ENCODE measurements at regions not wholly inside any gene's neighbourhood (a gene's known extent, or its start where the extent isn't known, plus 50 kb on each side); places are given as distances from the start of the nearest gene placed in this dataset.

DNA sequence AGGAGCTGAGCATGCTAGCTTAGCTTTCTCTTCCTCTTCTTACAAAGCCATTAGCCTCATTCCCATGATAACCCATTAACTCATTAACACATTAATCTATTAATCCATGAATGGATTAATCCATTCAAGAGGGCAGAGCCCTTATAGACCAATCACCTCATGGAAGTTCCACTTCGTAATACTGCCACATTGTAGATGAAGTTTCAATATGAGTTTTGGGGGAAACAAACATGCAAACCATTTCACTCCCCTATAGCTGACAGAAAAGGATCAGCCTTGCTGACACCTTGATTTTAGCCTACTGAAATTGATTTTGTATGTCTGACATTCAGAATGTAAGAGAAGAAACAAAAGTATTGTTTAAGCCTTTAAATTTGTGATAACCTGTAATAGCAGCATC lies 251.8 kb upstream of the GALNTL6 start:
- Histone ChIP-seq H3K4me3 (ENCODE audit: low read depth, low read length) (no peak overlapping the region), H3K36me3 (ENCODE audit: control insufficient read depth, insufficient read depth, low read length) (no peaks in the 10 kb centered on the region), H3K27me3 (ENCODE audit: control insufficient read depth, insufficient read depth, low read length) (no peaks in the 10 kb centered on the region)
- FAIRE-seq (no peak), DNase-seq (ENCODE audit: low read depth) (no peak)
- TF ChIP-seq, protein P1, sequence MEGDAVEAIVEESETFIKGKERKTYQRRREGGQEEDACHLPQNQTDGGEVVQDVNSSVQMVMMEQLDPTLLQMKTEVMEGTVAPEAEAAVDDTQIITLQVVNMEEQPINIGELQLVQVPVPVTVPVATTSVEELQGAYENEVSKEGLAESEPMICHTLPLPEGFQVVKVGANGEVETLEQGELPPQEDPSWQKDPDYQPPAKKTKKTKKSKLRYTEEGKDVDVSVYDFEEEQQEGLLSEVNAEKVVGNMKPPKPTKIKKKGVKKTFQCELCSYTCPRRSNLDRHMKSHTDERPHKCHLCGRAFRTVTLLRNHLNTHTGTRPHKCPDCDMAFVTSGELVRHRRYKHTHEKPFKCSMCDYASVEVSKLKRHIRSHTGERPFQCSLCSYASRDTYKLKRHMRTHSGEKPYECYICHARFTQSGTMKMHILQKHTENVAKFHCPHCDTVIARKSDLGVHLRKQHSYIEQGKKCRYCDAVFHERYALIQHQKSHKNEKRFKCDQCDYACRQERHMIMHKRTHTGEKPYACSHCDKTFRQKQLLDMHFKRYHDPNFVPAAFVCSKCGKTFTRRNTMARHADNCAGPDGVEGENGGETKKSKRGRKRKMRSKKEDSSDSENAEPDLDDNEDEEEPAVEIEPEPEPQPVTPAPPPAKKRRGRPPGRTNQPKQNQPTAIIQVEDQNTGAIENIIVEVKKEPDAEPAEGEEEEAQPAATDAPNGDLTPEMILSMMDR (IDR thresholded peaks at IDR 0.05; ENCODE audit: insufficient read depth, low read length, severe bottlenecking) = no peak

DNA sequence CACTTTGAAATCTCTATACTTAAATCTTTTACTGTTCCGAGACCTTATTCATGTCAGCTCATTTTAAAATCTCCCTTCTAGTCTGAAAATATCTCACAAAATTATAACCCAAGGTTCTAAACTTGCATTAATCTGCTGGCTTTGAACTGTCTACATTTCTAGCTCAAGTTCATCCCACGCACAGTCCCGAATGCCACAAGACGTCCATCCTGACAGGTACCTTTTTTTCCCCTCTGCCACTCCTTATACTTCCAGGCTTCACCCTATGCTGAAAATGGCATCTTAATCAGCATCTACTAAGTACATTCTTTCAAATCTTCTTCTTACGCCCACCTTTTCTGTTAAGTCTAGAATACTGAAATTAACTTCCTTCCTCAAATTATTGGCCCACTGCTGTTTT lies 259.2 kb upstream of the GALNTL6 start:
- no peak for FAIRE-seq
- TF ChIP-seq, protein P1 (IDR thresholded peaks at IDR 0.05; ENCODE audit: insufficient read depth, low read length, severe bottlenecking) = no peak
- Histone ChIP-seq H3K36me3 (ENCODE audit: control insufficient read depth, insufficient read depth, low read length) (no peaks in the 10 kb centered on the region), H3K4me3 (ENCODE audit: low read depth, low read length) (no peak overlapping the region), H3K27me3 (ENCODE audit: control insufficient read depth, insufficient read depth, low read length) (no peaks in the 10 kb centered on the region)
- no peak for DNase-seq (ENCODE audit: low read depth)

DNA sequence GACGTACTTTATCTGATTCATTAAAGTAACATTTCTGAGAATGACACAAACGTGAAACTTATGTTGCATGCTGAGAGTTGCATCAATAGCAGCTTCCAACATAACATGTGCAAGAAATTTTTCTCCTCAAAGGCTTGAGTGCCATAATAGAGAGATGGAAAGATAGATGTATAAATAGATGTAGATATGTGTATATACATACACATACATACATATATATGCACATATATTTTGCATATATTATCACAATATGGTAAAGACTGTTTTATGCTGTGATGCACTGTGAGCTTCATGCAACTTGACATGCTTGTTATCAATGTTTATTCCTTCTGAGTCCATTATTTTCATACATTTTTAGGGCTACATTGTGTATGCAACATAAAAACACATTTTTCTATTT lies 270.6 kb upstream of the GALNTL6 start:
- H3K36me3 ChIP-seq (ENCODE audit: control insufficient read depth, insufficient read depth, low read length) = no peaks in the 10 kb centered on the region
- H3K27me3 ChIP-seq (ENCODE audit: control insufficient read depth, insufficient read depth, low read length) = no peaks in the 10 kb centered on the region
- TF ChIP-seq, protein P1 (IDR thresholded peaks at IDR 0.05; ENCODE audit: insufficient read depth, low read length, severe bottlenecking) = no peak
- H3K4me3 ChIP-seq (ENCODE audit: low read depth, low read length) = no peak overlapping the region
- FAIRE-seq = no peak
- no peak for DNase-seq (ENCODE audit: low read depth)

DNA sequence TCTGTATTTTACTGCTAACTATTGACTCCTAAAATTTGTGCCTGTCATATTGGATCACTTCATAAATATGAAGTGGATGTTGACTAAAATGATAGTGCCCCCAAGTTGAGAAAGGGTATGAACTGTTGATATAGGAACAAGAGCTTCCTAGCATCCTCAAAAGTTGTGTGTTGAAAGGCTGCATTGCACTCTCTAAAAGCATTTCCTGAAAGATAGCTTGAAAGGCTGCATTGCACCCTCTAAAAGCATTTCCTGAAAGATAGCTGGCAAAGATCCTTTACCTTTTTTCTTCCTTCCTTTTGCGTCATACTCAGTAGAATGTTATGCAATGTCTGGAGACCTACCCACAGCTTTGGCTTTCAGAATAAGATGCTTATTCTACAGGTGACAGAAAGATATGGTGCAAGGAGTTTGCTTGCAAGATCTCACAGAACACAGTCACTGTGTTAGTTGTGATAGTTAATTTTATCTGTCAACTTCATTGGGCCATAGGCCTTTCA lies 274.6 kb upstream of the GALNTL6 start:
- Histone ChIP-seq H3K36me3 (ENCODE audit: control insufficient read depth, insufficient read depth, low read length) (no peaks in the 10 kb centered on the region), H3K27me3 (ENCODE audit: control insufficient read depth, insufficient read depth, low read length) (no peaks in the 10 kb centered on the region), H3K4me3 (ENCODE audit: low read depth, low read length) (no peak overlapping the region)
- FAIRE-seq (no peak), DNase-seq (ENCODE audit: low read depth) (peak; percentile 12)
- TF ChIP-seq, protein P1 (IDR thresholded peaks at IDR 0.05; ENCODE audit: insufficient read depth, low read length, severe bottlenecking) = no peak

DNA sequence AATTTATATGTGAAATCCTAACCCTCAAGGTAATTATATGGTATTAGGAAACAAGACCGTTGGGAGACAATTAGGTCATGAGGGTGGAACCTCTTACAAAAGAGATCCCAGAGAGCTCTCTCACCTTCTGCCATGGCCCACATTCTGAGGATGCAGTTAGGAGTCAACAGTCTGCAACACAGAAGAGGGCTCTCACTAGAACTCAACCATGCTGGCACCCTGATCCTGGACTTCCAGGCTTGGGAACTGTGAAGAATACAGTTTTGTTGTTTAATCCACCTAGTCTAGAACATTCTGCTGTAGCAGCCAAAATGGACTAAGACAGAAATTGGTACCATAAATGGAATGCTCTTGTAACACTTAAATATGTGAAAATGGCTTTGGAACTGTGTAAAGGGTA lies 278.8 kb upstream of the GALNTL6 start:
- Histone ChIP-seq H3K27me3 (ENCODE audit: control insufficient read depth, insufficient read depth, low read length) (no peaks in the 10 kb centered on the region), H3K4me3 (ENCODE audit: low read depth, low read length) (no peak overlapping the region), H3K36me3 (ENCODE audit: control insufficient read depth, insufficient read depth, low read length) (no peaks in the 10 kb centered on the region)
- DNase-seq (ENCODE audit: low read depth) (no peak), FAIRE-seq (no peak)
- TF ChIP-seq, protein P1 (IDR thresholded peaks at IDR 0.05; ENCODE audit: insufficient read depth, low read length, severe bottlenecking) = no peak

DNA sequence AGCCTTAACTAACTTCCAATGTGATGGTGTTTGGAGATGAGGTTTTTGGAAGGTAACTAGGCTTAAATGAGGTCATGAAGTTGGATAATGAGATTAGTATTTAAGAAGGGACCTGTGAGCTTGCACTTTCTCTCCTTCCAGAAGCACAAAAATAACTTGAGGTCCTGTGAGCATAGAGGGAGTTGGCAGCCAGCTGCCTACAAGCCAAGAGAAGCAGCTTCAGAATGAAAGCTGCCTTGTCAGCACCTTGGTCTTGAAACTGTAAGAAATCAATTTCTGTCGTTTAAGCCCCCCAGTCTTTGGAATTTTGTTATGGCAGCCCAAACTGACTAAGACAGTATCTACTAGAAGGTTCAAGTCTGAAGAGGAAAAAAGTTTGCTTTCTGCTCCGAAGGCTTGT lies 280.2 kb upstream of the GALNTL6 start:
- DNase-seq (ENCODE audit: low read depth) (no peak), FAIRE-seq (no peak)
- Histone ChIP-seq H3K27me3 (ENCODE audit: control insufficient read depth, insufficient read depth, low read length) (no peaks in the 10 kb centered on the region), H3K4me3 (ENCODE audit: low read depth, low read length) (no peak overlapping the region), H3K36me3 (ENCODE audit: control insufficient read depth, insufficient read depth, low read length) (no peaks in the 10 kb centered on the region)
- TF ChIP-seq, protein P1 (IDR thresholded peaks at IDR 0.05; ENCODE audit: insufficient read depth, low read length, severe bottlenecking) = no peak

Measured in bronchial epithelial cell (primary cell).